ENCODE measurements at regions not wholly inside any gene's neighbourhood (a gene's known extent, or its start where the extent isn't known, plus 50 kb on each side); places are given as distances from the start of the nearest gene placed in this dataset.

GRCh38 chr6:98487612-98488011 lies 346.8 kb upstream of the POU3F2 start:
- DNase-seq = no peak

- no peak for DNase-seq
These were observed 336.1 kb upstream of the POU3F2 start for GRCh38 chr6:98498144-98498775.

DNA sequence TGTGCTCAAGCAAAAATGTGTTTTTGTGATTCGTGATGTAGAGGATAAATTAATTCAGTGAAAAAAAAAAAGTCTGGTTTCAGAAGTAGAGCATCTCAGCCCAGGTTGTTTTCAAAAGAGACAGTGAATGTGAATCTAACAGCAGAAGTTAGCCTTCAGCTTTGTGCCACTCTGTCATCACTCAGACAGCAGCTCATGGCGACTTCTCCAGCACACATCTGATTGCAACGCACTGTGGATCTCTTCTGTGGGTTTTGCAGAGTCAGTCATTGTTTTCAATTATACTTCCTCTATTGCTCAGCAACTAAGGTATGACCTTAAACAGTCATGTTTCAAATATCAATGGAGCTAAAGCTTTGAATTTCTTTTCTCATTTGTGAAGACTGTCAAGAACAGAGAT lies 335.5 kb upstream of the POU3F2 start:
- no peak for DNase-seq

DNA sequence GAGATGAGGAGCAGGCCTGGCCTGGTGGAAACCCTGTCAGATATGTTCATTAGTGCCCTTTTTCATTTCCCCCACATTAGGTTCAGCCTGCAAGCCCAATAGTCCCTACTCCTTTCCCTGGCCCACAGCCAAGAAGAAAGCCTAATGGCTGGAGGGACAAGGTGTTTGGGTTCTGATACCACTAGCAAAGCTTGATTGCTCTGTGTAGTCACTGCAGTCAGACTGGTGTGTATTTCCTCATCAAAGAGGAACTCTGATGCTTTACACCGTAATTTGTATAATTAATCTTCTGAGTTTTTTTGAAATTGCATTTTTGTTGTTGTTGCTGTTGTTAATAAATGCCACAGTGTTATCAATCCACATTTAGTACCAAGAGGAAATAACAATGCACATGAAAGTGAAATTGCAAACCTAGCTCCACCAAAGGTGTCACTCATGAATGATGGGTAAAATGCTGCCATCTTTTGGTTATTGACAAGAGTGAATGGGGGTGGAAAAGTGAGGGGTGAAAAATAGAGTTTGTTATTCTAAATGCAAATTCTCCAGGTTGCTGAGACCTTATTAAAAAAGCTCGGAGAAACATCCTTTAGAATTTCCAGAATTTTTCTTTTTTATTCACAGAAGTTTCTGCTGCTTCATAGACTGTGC lies 320.2 kb upstream of the POU3F2 start:
- DNase-seq = no peak

DNA sequence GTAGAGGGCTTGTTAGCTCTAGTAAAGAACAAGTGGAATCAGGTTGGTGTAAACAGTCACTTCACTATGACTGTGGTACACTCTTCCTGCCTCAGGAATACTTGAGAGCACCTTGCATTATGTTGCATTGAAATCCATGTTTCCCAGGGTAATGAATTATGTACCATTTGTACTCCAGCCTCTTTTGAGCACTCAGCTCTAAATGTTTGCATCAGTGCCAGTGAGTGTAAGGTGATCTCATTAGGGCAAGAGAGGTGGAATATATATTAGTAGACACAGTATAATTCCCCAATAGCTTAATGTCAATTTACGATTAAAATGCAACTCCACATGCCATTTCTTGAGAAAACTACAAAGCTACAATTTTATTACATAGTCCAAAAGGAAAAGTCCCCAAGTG lies 319.6 kb upstream of the POU3F2 start:
- DNase-seq = no peak

GRCh38 chr6:98516206-98516605 lies 318.2 kb upstream of the POU3F2 start:
- no peak for DNase-seq

GRCh38 chr6:98516866-98517265 lies 317.5 kb upstream of the POU3F2 start:
- no peak for DNase-seq

DNA sequence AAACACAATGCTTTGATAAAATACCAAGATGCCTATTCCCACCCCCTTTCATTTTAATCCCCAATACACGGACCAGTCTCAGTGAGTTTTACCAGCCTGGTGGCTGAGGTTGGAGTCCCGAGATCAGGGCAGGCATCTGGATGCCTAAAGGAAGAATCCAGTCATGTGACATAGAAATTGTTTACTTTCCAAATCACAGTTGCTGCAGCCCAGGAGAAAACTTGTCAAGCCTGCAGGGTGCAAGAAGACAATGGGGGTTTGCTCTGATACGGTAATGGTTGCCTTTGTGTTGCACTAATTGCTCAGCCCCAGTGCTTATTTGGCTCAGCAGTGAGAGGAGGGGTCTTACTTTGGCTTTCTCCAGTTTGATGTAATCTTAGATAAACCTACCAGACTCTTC lies 308.5 kb upstream of the POU3F2 start:
- DNase-seq = no peak

DNA sequence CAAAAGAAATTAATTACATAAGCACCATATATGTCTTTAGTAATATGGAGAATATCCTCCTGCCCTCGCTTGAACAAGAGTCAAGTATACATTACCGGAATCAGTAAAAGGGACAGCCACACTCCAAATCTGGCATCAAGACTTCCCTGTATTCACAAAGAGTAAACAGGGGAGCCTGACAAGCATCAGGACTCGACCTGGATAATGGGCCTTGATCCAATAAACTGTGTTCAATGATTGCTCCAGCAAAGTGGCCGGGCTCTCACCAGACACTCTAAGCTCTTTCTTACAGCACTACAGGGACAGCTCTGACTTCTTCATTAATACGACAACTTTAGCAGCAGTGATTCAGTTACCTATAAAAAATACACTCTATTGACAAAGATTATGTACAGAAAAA lies 307.9 kb upstream of the POU3F2 start:
- DNase-seq = no peak

DNA sequence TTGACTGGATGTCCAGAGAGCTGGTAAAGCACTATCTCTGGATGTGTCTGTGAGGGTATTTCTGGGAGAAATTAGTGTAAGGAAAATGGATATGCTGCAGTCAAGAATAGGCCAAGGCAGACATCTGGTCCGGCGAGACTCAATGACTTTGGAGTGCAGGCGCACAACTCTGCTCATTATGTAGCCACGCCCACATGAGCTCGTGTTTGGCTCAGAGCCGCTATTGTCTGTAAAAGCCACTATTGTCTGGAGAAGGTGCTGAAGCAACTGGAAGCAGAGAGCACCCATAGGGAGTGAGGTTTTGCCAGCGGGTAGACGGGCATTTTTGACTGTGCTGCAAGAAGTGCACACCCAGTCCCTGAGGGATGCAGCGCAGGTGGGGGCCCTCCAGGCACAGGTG lies 305.0 kb upstream of the POU3F2 start:
- DNase-seq = no peak

GRCh38 chr6:98530732-98531131 lies 303.6 kb upstream of the POU3F2 start:
- no peak for DNase-seq

DNA sequence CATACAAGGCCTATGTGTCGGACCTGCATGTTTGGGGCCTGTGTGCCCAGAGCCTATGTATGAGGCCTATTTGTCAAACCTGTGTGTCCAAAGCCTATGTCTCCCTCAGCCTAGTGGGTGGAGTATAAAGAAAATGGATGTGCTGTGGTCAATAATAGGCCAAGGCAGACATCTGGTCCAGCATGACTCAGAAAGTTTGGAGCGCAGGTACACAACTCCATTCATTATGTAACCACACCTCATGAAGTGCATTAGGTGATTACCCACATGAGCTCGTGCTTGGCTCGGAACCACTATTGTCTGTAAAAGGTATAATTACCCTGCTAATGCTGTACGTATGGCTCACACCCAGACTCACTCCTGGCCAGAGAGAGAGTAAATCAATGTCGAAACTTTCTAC lies 302.4 kb upstream of the POU3F2 start:
- DNase-seq = no peak

GRCh38 chr6:98539741-98540140 lies 294.6 kb upstream of the POU3F2 start:
- no peak for DNase-seq

DNA sequence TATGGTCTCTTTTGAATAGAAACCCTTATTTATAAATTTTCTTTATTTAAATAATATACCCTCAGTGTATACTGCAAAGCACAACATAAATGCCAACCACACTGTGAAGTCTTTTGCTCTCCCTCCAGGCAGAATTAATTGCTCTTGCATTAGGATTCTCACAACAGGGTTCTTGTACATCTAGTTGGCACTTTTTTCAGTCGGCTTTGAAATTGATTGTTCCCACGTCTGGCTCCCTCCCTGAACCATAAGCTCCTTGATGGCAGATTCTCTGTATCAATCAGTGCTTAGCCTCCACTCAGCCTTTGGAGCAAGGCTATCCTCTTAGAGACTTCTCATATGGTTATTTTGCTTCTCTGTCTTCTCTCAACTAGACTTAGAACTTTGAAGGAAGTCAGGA lies 288.0 kb upstream of the POU3F2 start:
- DNase-seq = no peak

GRCh38 chr6:98547151-98547550 lies 287.2 kb upstream of the POU3F2 start:
- no peak for DNase-seq

- no peak for DNase-seq
These were observed 286.7 kb upstream of the POU3F2 start for GRCh38 chr6:98547634-98548033.

DNA sequence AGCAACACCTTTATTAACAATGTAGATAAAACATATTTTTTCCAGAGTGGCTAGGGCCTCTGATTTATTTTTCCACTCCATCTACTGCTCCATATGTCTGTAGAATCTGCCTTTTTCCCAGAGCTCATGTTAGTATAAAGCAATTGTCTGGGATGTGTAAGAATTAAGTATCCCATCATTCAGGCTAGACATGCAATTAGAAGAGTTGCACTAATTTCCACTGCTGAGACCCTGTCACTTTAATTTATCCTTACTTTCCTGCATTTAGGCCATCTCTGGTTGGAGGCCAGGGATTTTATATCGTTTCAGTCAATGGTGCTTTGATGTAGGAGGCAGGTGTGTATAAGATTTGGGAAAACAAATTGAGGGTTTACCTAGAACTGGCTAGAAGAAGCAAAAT lies 286.1 kb upstream of the POU3F2 start:
- DNase-seq = no peak

DNA sequence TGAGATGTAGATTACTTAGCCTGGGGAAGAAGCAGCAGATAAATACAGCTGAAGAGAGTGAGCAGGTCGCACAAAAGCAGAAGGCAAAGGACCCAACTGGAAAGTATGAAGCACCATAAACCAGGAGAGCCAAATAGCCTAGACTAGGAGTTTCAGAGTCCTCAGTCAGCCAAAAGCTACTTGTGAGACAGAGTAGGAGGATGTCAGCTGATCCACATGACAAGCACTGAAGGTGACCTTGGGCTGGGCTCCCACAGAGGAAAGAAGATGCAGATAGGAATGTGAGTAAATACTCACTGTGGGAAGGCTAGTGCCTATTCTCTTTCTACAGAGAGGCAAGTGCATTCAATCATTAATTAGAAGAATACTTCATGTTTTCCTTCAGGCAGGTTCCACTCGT lies 274.0 kb upstream of the POU3F2 start:
- no peak for DNase-seq

- DNase-seq = no peak
These were observed 273.5 kb upstream of the POU3F2 start for GRCh38 chr6:98560841-98561240.

DNA sequence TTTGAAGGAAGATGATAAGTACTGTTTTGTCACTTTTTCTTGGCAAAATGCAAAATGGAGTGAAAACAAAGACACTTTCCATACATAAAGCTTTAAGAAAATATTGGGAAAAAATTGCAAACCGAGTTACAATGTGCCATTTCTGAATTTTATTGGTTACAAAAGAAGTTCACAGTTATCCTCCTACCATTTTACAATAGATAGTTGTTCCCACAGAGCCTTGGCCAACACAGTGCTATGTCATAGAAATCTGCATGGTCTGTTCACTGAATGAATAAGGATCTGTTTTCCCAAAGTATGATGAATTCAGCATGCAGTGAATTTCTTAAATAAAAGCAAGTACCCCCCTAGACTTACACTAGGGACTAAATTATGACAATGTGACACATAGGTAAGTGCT lies 268.2 kb upstream of the POU3F2 start:
- no peak for DNase-seq

GRCh38 chr6:98572579-98572978 lies 261.8 kb upstream of the POU3F2 start:
- DNase-seq = no peak

DNA sequence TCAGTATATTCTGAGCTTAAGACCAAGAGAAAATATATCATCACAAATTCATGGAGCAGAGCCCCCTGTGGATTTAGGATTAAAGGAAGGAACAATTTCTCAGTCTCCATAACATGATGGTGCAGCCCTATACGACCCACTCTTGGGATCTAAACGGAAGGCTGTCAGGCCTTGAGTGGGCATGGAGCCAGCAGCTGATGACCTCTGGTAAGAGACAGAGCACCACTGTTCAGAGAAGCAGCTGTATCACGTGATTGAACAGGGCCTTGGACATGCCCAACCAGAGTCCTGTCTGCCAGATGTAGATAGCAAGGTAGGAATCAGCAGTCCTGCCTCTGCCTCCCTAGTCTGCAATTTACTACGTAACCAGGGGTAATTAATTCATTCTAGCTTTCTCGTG lies 259.4 kb upstream of the POU3F2 start:
- DNase-seq = no peak

- DNase-seq = no peak
These were observed 257.6 kb upstream of the POU3F2 start for GRCh38 chr6:98576791-98577190.

DNA sequence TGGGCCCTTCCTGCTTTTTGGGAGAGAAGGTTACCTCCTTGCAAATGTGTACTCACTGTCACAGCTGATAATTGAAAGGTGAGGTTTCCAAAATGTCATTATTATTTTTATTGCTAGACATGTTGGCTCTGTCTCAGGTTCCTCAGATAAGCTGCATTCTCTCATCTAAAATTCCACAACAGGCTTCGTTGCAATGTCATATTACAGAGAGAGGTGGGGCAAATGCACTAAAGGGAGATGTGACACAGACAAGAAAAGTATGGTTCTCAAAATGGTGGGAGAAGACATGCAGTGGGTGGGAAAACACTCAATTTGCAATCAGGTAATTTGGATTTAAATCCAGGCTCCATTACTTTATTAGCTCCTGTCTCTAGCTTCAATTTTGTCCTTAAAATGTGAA lies 256.4 kb upstream of the POU3F2 start:
- no peak for DNase-seq

GRCh38 chr6:98579079-98579478 lies 255.3 kb upstream of the POU3F2 start:
- DNase-seq = no peak

All from CD4-positive, alpha-beta T cell treated with Interferon alpha-2 for 1 hour (primary cell).